HG02610 (cell line): ENCODE measurements at regions not wholly inside any gene's neighbourhood (a gene's known extent, or its start where the extent isn't known, plus 50 kb on each side); places are given as distances from the start of the nearest gene placed in this dataset.
"Not testable (repeated sequence)": the region's sequence is repeated elsewhere in the genome, so short reads cannot be mapped to it uniquely, and the experiment has no call there.

Experiments used
- ATAC-seq: cut with Tn5 transposase; IDR thresholded peaks from one replicate; pipeline ENCODE4 v1.9.1; 2021; ENCODE audit warnings: mild to moderate bottlenecking, moderate library complexity; ENCODE audit not compliant: unreplicated experiment

- ATAC-seq = not testable (repeated sequence)
These were observed 52.3 kb upstream of the LRRC30 start for GRCh38 chr18:7178568-7178967.

GRCh38 chr18:7177116-7177744 lies 53.7 kb upstream of the LRRC30 start:
- peak; percentile 75 for ATAC-seq

- no peak for ATAC-seq
These were observed 56.4 kb upstream of the LRRC30 start for GRCh38 chr18:7174344-7175095.

GRCh38 chr18:7173216-7173615 lies 55.6 kb upstream of the LAMA1 start:
- no peak for ATAC-seq

- no peak for ATAC-seq
These were observed 55.0 kb upstream of the LAMA1 start for GRCh38 chr18:7172611-7173010.

- no peak for ATAC-seq
These were observed 52.7 kb upstream of the LAMA1 start for GRCh38 chr18:7170292-7170691.

GRCh38 chr18:7169601-7170000 lies 52.0 kb upstream of the LAMA1 start:
- no peak for ATAC-seq

- ATAC-seq = no peak
These were observed 50.8 kb upstream of the LAMA1 start for GRCh38 chr18:7168408-7168807.
